ENCODE measurements at regions not wholly inside any gene's neighbourhood (a gene's known extent, or its start where the extent isn't known, plus 50 kb on each side); places are given as distances from the start of the nearest gene placed in this dataset.
"Not testable (repeated sequence)": the region's sequence is repeated elsewhere in the genome, so short reads cannot be mapped to it uniquely, and the experiment has no call there.

DNA sequence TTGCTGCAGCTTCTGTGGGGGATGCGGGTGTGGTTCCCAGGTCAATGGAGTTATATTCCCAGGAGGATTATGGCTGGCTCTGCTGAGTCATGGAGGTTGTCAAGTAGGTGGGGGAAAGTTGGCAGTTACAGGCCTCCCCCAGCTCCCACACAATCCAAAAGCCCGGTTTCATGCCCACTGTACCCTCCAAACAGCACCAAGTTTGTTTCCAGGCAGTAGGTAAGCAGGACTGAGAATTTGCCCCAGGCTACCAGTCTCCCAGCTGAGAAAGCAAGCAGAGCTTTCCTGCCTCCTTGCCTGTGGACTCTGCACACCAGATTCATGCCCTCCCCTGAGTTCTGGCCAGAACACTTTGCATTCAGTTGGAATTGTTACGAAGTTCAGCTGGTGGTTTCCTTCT is 578.2 kb downstream of the MEI4 start:
- H3K4me3 ChIP-seq (ENCODE audit: low read depth, low read length) = no peak overlapping the region
- no peak for DNase-seq (ENCODE audit: low read depth, low spot score)
- CTCF ChIA-PET = no interaction called here
- POLR2A ChIA-PET = no interaction called here
- TF ChIP-seq, protein P1, sequence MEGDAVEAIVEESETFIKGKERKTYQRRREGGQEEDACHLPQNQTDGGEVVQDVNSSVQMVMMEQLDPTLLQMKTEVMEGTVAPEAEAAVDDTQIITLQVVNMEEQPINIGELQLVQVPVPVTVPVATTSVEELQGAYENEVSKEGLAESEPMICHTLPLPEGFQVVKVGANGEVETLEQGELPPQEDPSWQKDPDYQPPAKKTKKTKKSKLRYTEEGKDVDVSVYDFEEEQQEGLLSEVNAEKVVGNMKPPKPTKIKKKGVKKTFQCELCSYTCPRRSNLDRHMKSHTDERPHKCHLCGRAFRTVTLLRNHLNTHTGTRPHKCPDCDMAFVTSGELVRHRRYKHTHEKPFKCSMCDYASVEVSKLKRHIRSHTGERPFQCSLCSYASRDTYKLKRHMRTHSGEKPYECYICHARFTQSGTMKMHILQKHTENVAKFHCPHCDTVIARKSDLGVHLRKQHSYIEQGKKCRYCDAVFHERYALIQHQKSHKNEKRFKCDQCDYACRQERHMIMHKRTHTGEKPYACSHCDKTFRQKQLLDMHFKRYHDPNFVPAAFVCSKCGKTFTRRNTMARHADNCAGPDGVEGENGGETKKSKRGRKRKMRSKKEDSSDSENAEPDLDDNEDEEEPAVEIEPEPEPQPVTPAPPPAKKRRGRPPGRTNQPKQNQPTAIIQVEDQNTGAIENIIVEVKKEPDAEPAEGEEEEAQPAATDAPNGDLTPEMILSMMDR (IDR thresholded peaks at IDR 0.05; ENCODE audit: insufficient read depth, low read length, missing control alignments) = no peak

DNA sequence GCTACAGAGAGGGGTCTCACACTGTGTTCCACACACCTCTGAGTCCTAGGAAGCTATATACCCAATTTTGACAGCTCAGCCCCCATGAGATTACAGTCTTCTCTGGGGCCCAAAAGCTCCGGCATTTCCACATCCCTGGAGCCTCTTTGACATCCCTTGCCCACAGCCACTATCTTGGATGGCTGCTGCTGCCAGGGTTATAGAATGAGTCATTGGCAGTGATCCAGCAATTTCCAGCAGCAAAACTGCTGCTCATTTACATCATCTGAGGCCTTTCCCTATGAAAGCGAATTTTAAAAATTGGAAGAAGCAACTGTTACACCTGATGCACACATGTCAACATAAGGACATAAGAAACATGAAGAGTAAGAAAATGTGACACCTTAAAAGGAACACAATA is 590.7 kb downstream of the MEI4 start:
- CTCF ChIA-PET = no interaction called here
- POLR2A ChIA-PET = no interaction called here
- H3K4me3 ChIP-seq (ENCODE audit: low read depth, low read length) = no peak overlapping the region
- DNase-seq (ENCODE audit: low read depth, low spot score) = no peak
- TF ChIP-seq, protein P1 (IDR thresholded peaks at IDR 0.05; ENCODE audit: insufficient read depth, low read length, missing control alignments) = no peak

DNA sequence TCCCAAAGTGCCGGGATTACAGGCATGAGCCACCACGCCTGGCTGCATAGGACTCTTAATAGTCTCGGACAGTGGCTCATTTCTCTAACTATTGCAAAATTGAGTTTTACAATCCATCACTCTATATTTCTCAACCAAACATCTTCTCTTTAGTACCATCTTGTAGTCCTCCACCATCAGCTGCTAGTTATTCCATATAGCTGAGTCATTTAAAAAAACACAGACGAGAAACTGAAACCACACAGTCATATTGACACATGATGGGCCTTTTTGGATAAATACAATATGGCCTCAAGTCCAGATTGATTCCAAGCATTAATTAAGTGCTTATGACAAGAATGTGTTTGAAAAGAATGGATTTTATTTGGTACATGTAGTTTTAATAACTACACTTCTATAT is 599.1 kb downstream of the MEI4 start:
- H3K4me3 ChIP-seq (ENCODE audit: low read depth, low read length) = no peak overlapping the region
- TF ChIP-seq, protein P1 (IDR thresholded peaks at IDR 0.05; ENCODE audit: insufficient read depth, low read length, missing control alignments) = no peak
- ChIA-PET CTCF (no interaction called here), POLR2A (no interaction called here)
- DNase-seq (ENCODE audit: low read depth, low spot score) = no peak

DNA sequence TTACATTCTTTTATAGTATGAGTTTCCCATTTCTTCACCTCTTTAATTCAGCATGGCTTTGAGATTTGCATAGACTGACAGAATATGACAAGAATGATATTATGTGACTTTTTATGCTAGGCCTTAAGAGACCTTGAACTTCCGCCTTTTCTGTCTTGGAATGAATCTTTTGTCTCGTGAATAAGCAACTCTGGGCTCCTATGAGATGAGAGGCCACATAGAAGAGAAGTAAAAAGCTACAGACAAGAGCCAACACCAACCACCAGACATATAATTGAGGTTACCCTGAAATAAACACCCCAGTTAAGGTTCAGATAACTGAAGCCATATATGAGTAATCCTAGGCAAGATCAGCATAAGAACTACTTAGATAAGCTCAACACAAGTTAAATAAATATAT is 600.8 kb downstream of the MEI4 start:
- TF ChIP-seq, protein P1 (IDR thresholded peaks at IDR 0.05; ENCODE audit: insufficient read depth, low read length, missing control alignments) = no peak
- ChIA-PET CTCF (no interaction called here), POLR2A (no interaction called here)
- no peak overlapping the region for H3K4me3 ChIP-seq (ENCODE audit: low read depth, low read length)
- no peak for DNase-seq (ENCODE audit: low read depth, low spot score)

DNA sequence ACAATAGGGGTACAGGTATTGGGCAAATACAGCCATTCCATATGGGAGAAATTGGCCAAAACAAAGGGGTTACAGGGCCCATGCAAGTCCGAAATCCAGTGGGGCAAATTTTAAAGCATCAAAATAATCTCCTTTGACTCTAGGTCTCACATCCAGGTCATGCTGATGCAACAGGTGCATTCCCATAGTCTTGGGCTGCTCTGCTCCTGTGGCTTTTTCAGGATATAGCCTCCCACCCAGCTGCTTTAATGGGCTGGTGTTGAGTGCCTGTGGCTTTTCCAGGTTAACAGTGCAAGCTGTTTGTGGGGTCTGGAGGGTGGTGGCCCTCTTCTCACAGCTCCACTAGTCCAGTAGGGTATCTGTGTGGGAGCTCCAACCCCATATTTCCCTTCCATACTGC is 607.1 kb downstream of the MEI4 start:
- ChIA-PET CTCF (no interaction called here), POLR2A (no interaction called here)
- no peak for DNase-seq (ENCODE audit: low read depth, low spot score)
- TF ChIP-seq, protein P1 (IDR thresholded peaks at IDR 0.05; ENCODE audit: insufficient read depth, low read length, missing control alignments) = no peak
- no peak overlapping the region for H3K4me3 ChIP-seq (ENCODE audit: low read depth, low read length)

DNA sequence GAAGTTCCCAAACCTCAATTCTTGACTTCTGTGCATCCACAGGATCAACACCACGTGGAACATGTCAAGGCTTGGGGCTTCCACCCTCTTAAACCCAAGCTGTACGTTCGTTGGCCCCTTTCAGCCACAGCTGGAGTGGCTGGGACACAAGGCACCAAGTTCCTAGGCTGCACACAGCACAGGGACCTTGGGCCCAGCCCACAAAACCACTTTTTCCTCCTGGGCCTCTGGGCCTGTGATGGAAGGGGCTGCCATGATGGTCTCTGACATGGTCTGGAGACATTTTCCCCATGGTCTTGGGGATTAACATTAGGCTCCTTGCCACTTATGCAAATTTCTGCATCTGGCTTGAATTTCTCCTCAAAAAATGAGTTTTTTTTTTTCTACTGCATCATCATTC is 606.9 kb upstream of the IRAK1BP1 start:
- CTCF ChIA-PET; DNase-seq (ENCODE audit: low read depth, low spot score); POLR2A ChIA-PET; H3K4me3 ChIP-seq (ENCODE audit: low read depth, low read length): not testable (repeated sequence)

DNA sequence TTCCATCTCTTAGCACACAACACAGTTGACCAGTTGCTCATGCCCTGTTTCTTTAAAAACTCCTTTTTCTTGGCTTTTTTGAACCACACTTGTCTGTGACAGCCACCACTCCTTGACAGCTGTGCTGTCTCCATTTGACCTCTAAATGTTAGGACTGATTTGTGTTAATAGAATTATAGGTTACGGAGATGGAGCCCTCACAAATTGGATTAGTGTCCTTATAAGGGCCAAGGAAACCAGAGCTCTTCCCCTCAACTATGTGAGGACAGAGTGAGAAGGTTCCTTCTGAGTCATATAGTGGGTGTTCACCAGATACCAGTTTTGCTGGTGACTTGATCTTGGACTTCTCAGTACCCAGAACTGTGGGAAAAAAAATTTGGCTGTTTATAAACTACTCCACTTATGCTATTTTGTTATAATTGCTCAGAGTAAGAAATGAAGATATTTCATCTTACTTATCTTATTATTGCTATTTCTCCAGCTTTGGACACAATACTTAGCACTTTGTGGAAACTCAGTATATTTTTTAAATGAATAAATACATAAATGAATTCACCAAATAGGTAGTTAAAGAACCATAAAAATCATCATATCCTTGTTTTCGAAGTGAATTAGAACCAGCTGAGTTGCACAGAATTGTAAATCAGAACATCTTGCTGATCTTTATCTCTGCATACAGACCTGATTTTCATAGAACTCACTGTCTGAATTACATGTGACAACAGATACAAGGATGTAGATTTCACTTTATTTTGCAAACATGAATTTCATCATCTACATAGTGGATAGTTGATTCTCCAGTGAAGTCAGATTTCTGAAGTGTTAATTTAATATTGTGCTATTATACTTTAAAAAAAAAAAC is 598.5 kb upstream of the IRAK1BP1 start:
- TF ChIP-seq, protein P1 (IDR thresholded peaks at IDR 0.05; ENCODE audit: insufficient read depth, low read length, missing control alignments) = no peak
- POLR2A ChIA-PET = no interaction called here
- no peak for DNase-seq (ENCODE audit: low read depth, low spot score)
- H3K4me3 ChIP-seq (ENCODE audit: low read depth, low read length) = no peak overlapping the region
- CTCF ChIA-PET = no interaction called here

All from AG04449 (cell line).